ENCODE measurements at regions not wholly inside any gene's neighbourhood (a gene's known extent, or its start where the extent isn't known, plus 50 kb on each side); places are given as distances from the start of the nearest gene placed in this dataset.

DNA sequence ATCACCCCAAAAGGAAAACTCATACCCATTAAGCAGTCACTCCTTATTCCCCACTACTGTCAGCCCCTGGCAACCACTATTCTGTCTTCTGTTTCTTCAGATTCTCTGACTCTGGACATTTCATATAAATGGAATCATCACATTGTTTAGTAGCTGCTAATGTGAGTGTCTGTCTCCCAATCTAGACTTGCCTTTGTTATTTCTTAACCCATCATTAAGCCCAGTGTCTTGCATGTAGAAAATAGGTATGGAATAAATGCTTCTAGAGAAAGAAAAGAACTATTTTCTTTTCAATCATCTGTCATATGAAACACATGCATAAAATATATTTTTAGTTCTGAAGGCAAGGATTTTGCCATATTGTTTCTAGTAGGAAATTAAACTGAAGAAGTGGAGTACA lies 610.0 kb downstream of the PLPP3 start:
- DNase-seq, result no peak

DNA sequence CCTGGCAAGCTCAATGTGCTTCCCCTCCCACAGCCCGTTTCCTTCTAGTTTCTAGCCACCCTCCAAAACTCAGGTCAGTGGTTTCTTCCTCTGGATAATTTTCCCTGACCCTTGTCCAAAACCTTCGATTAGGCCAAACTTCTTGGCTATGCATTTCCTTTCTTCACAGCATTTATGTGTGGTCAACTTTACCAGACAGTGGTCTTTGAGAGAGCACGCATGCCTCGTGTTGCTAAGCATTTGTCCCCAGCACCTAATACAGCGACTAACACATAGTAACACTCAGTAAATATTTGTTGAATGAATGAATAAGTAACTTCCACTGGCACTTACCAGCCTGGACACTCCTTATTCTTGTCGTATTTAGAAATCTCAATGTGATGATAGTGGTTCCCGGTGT lies 610.7 kb downstream of the PLPP3 start:
- DNase-seq, result no peak

DNA sequence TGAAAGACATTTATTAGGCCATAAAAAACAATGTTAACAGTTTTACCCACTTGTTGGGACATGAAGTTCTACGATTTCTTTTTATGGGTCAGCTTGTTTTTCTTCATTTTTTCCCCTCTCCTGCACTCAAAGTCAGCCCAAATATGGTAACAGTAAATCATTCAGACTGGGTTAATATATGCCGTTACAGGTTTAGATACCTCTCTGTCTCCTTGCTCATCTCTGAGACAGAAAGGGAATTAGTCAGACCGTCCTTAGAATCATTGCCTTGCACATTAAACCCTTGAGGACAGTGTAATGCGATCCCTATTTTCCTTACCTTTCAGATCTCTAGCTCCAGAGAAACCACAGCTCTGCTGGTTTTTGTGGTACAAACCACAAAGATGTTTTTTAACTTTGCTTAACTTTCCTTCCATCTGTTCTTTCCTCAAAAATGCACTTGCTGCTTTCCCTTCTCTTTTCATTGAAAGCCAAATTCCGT lies 613.3 kb downstream of the PLPP3 start:
- DNase-seq, result no peak

DNA sequence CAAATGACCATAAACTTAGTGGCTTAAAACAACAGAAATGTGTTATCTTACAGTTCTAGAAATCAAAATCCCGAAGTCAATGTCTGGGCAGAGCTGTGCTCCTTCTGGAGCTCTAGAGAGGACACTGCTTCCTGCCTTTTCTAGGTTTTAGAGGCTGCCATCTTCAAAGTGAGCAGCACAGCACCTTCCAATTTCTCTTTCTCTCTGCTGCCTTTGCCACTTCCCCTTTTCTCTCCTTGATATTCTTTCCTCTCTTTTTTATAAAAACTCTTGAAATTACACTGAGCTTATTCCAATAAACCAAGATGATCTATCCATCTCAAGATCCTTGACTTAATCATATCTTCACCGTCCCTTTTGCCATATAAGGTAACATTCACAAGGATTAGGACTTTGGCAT lies 616.9 kb downstream of the PLPP3 start:
- DNase-seq, result no peak

DNA sequence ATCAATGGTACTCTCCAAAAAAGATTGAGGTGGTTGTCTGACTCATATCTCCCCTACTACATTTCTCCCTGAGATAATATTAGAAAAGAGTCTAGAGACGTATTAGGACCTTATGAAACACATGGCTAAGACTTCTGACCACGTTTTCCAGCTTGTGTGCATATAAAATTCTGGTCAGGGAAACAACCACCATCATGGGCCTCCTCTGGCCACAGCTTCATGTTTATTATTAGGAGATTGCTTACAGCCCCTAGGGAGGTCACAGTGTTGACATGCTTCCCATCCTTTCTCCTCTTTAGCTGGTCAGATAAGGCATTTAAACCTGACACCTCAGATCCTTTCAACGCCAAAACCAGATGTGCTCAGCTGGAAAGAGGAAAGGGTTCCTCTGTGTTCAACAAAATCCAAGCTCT lies 620.2 kb downstream of the PLPP3 start:
- no peak for DNase-seq

DNA sequence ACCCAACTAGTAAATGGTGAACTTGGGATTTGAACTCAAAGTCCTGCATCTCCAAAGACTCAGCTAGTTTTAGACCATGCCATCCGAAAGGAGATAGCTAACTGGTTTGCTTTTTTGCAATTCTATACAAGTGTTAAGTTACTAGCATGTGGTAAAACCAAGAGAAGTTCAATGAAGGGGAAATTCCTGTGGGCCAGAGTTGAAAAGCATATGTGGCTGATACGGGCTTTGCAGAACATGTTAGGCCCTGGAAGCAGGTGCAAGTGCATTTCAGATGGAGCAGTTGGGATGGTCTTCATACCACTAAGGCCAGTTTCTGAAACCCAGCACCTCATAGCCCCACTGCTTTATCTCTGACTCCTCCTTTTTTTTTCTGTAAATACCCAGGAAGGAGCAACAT lies 620.9 kb downstream of the PLPP3 start:
- no peak for DNase-seq

DNA sequence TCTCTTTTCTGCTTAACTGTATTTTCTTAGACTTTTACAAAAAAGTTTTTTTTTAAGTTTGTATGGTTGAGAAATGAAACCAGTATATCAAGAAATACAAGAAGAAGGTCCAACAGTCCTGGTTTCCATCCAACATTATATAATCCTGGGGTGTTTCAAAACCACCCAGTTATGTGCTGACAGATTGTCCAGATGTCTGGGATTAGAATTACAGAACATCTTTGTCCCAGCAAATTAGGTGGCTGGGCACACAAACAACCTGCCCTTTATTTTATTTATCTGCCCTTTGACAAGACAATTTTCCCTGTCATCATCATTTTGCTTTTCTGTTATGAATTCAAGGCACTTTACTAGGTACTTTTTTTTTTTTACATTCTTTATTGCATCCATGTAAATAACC lies 622.1 kb downstream of the PLPP3 start:
- DNase-seq, result no peak

DNA sequence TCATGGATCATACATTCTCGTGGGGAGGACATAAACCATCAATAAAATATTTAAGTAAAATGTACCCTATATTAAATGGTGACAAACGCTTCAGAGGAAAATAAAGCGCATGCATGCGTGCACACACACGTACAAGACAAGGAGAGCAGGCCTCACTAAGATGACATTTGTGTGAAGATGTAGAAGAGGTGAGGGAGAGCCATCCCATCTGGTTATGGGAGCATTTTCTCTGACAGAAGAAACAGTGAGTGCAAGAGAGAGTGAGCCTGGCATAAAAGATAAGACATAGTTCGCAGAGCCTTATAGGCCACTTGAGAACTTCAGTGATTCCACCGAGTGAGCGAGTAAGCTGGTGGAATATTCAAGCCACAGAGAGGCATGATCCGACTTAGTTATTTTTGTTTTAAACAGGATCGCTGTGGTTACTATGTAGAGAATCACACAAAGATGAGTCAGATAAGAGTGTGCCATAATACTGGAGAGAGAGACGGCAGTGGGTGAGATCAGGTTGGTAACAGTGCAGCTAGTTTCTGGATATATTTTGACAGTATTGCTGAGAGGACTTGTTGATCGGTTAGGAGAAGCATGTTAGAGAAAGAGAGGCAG lies 624.2 kb downstream of the PLPP3 start:
- DNase-seq, result no peak

DNA sequence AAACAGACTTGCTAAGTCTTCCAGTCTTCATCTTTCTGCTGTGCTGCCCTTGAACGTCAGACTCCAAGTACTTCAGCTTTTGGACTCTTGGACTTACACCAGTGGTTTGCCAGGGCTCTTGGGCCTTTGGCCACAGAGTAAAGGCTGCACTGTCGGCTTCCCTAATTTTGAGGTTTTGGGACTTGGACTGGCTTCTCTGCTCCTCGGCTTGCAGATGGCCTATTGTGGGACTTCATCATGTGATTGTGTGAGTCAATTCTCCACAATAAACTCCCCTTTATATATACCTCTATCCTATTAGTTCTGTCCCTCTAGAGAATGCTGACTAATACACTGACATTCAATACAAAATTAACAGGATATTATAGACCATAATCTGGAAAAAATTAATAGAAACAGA lies 628.1 kb downstream of the PLPP3 start:
- no peak for DNase-seq

DNA sequence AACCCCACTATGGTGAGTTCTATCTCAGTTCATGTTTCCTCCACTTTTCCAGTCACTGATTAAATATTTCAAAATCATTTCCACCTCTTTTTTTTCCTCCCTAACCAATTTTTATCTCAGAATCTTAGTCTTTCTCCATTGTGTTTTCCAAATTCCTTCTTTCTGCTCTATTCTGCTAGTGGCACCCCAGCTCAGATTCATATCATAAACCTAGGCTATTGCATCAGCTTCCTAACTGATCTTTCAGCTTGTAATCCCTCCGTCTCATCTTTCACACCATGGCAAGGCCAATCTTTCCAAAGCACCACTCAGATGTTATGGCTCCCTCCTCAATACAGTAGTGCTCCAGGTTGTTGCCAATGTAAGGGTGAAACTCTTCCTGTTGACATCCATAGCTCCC lies 631.9 kb downstream of the PLPP3 start:
- no peak for DNase-seq

DNA sequence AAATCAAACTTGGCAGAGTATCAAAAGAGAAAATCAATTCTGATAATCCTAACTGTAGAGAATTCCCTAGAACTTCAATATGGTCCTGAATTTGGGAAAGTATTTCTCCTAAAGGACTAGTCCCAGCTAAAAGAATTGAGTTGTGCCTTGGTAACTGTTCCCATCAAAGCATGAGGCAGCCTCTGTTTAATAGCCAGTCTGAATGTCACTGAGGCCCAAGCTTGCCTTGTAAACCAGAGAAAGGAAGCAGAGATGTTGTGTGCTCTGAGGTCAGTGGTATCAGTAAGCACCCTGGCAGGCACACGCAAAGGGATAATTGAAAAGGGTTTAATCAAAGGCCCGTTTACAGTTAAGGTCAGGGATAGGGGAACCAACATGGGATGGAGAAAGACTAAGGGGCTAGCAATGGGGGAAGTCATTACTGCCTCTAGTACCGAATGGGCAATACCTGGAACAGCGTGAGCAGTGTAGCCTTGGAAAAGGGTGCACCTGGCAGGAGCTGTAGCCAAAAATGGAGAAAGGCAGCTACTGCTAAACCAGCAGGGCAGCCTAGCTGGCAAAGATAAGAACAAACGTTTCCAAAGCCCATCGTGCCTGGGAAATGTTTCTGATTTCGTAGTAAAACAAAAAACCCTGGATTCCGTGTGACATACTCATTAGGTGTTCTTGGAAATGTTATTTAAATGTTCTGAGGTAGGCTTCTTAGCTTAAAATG lies 635.5 kb downstream of the PLPP3 start:
- DNase-seq, result no peak

DNA sequence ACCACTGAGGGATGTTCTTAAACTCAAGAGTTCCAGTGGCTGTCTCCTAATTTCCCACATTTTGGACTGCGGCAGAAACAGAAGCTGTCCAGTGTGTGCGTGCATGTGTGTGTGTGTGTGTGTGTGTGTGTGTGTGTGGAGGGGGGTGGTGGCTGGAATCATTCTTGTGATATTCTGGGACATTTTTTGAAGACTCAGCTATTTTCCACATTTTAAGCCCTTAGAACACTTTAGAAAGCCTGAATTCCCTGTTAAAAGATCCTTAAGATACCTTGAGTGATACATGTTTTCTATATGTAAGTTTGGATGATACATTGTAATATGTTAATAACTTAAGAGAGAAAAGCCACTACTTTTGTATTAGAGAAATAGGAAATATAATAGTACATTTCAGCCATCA lies 636.4 kb downstream of the PLPP3 start:
- no peak for DNase-seq

DNA sequence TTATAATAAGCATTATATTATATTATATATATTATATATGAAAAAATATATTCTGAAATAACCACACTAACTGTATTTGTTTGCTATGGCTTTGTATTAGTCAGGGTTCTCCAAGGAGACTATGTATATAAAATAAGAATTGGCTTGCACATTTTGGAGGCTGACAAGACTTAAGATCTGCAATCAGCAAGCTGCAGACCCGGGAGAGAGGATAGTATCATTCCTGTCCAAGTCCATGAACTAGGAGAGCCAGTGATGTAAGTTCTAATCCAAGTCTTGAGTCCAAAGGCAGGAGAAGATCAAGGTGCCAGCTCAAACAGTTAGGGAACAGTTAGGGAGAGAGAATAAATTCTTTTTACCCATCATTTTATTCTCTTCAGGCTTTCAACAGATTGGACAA lies 639.5 kb downstream of the PLPP3 start:
- no peak for DNase-seq

DNA sequence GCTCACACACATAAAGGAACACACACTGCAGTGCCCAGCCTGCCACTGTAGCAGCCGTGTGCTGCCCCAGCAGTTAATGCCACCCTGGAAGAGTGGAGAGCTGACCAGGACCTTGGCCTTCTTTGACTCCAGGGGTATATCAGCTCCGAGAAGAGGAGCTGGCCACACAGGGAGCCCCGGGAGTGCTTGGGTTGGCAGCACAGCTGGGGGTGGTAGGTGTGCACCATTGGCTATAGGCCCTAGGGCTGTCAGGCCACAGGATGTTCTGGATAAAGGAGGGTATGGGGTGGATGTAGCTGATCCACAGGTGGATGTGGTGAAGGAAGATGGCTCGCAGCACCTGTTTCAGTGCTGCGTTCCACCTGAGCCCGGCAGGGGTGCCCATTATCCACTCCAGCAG lies 640.5 kb downstream of the PLPP3 start:
- DNase-seq, result no peak

DNA sequence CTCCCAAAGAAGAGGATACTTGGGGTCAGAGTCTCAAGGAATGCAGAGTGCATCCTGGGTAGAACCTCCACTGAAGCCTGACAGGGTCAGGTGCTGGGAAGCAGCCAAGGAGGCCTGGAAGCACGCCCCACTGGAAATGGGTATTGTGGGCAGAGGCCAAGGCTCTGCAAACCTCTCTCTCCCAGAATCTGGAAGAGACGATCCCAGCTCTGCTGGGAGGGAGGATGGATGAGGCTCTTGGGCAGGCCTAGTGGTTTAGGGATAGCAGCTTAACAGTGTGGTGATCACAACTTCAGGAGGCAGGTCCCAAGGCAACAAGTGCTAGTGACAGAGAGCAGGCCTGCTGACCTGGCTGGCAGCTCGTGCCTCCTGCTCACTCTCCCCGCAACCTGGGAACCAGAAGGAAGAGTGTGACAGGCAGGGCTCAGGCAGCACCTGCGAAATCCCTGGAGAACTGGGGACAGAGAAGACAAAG lies 641.0 kb downstream of the PLPP3 start:
- DNase-seq, result no peak

DNA sequence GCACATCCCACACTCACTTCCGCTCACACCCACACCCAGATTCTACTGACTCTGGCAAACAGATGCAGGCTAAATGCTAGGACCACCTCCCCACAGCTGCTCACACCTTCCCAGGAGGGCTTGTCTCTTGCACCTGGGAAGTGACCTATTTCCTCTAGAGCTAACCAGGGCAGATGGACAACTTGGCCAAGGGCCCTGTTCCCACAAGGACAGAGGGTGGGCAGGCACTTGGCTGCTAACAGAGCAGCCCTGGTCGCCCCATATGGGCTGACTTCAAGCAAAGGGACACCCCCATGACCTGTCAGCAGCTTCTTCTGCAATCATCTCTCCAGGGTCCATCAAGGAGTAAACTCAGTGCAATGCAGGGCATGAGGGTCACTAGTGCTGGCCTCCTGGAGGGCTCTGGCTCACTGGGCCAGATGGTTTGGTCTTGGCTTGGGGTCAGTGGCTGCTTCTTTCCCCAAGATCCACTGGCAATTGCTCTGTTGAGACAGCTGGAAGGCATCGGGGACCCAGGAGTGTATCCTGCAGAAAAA lies 641.5 kb downstream of the PLPP3 start:
- no peak for DNase-seq

DNA sequence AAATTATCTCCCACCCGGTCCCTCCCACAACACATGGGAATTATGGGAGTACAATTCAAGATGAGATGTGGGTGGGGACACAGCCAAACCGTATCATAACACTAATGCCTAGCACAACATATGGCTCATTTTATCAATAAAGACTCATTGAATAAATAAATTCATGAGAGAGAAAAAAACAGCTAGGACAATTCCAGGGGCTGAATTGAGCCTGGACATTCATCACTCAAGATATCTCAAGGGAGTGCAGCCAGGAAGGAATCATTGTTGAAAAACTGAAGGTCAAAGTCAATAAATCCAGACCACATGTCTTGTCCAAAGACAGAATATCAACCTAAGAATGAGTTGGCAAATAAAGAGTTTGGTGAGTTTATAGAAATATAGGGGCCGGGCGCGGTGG lies 644.1 kb downstream of the PLPP3 start:
- no peak for DNase-seq

DNA sequence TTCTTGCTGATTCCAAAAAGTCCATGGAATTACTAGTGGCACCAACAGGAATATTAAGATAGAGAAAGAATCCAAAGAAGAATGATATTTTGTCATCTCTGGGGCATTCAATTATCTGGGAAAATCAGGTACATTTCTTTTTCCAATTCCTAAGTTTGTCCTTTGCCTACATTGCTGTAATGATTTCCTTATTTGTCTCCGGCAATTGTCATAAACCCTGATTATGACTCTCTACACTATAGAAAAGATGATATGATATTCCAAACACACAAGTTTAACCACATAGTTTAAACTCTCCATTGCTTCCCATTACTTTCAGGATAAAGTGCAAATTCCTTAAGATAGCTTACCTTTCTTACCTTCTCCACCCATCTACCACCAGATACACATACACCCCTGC lies 647.0 kb downstream of the PLPP3 start:
- DNase-seq, result no peak

DNA sequence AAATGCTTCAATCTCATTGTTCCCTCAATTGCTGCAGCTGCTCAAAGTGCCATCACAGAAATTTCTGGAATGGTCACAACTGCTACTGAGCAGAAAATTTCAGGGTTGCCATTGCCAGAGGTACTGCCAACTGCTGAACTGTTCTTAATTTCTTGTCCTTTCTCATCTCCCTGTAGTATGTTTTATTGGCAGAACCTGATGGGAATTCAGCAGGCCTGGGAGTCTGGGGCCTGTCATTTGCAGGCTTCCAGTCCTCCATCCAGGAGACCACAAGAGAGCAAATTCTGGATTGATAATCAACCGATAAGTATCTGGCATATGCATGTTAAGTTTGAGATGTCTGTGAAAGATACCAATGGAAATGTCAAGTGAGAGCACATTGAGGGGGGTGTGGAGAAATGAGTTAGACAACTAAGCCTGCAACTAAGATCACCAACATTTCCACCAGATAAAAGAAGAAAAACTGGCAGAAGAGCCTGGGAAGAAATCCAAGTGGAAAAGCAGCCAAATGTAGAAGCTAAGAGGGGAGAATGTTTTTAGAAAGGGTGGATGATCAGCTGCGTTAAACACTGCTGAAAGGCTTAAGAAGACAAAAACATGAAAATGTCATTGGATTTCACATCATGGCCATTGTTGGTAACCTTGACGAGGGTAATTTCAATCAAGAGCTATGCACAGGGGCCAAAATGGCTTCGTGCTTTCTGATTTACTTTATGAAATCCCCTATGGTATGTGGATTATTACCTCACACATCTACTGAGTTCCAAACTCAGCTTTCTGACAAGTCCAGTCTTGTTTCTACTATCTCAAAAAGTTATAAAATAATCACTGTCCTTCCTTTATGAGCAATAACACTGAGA lies 648.1 kb downstream of the PLPP3 start:
- no peak for DNase-seq

DNA sequence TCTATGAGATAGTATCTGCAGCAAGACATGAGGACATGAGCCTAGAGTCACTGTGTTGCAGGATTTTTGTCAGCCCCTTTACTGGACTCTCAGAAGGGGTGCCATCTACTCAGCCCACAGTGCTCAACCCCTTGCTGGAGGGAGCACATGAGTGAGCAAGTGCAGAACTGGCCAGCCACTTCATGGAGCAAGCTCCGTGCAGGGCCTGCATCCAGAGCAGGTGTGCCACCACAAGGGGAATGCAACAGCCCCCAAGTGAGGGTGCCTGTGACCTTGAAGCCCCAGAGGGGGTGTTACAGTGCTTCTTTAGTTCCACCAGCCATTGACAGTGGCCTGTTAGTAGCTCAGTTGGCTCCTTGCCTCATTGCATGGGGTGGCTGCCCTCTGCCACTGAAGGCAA lies 649.7 kb downstream of the PLPP3 start:
- no peak for DNase-seq

DNA sequence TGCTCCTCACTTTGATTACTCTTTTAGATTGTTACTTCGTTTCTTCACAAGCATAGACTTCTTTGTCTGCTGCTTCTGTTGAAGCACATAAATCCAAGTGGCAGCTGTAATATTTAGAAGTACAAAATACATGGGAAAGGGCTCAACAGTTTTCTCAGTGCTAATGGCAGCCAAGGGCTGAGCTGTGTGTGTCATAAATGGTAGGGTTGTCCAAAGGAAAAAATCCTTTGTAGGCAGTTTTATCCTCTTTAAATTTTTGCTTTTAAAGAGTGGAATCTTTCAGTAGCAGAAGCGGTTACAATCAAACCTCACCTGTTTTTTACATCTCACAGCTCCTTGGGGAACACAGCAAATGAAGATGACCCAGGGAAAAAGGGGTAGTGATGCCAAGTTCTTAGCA lies 650.8 kb downstream of the PLPP3 start:
- DNase-seq, result no peak

DNA sequence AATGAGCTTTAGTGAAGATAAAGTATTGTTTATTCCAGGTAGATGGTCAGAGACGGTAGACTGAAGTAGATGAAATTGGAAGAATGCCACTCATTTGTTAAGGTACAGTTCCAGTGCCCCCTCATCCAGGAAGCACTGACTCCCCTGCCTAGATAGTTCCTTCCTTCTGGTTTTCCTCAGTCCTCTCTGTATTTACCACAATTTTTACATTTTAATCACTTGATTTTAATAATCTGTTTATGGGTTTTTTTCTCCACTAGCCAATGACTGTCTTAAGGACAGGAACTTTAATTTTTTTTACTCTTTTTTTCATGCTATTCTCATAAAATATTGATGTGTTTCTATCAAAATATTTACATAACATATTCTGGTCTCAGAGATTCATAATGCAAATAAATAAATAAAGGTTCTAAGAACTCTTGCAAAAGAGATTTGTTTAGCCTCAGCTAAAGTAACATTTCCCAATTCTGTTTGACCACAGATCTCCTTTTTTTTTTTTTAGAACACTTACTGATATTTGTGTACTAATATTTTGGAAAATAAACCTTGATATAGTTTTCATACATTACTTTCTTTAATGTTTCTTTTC lies 651.6 kb downstream of the PLPP3 start:
- DNase-seq, result no peak

All from right kidney (tissue), 1 donor.